ENCODE measurements at regions not wholly inside any gene's neighbourhood (a gene's known extent, or its start where the extent isn't known, plus 50 kb on each side); places are given as distances from the start of the nearest gene placed in this dataset.

DNA sequence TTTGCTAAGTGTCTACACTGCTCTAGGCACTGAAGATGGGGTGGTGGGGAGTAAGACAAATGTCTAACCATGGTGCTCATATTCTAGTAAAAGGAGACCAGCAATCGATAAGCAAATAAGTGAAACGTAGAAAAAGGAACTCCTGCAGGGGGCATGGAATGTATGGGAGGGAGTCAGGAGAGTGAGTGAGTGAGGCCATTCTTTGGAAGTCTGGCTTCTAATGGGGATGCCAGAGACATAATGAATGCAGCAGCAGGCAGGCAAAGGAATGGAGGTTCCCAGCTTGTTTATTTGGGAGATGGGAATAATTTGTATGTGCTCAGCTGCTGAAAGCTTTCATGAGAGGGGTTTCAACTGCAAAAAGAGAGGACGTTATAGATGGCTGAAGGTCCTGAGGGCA, 216.4 kb upstream of the DYNLRB2 start:
- TF ChIP-seq CTCF (IDR thresholded peaks at IDR 0.05), result no peak
- no peak for TF ChIP-seq POLR2A (IDR thresholded peaks at IDR 0.05)

All from Peyer's patch (tissue), 4 donors.